Tibial artery (tissue), 4 donors: ENCODE measurements at regions not wholly inside any gene's neighbourhood (a gene's known extent, or its start where the extent isn't known, plus 50 kb on each side); places are given as distances from the start of the nearest gene placed in this dataset.
"Not testable (repeated sequence)": the region's sequence is repeated elsewhere in the genome, so short reads cannot be mapped to it uniquely, and the experiment has no call there.

ENCODE experiments used
- DNase-seq, 2 donors: peaks; one replicate each; pipeline ENCODE4 v3.0.0-alpha.2; 2019
- H3K27ac ChIP-seq, 2 donors: fragments of 200-600 bp; sonication (generic) in 1 of 2; 1 replicate in 1 of 2; 2 replicates in 1 of 2; pipeline ENCODE4 v1.5.1; 2018 to 2019; ENCODE audit warnings: mild to moderate bottlenecking in 1 of 2
- H3K27me3 ChIP-seq, 2 donors: fragments of 200-600 bp; sonication (generic) in 1 of 2; one replicate each; pipeline versions ENCODE4 v1.5.1 to v1.6.0; 2016 to 2019
- H3K36me3 ChIP-seq, 3 donors: fragments of 200-600 bp; sonication (generic) in 2 of 3; one replicate each; pipeline ENCODE4 v1.5.1; 2016 to 2019; ENCODE audit warnings: mild to moderate bottlenecking in 2 of 3
- H3K4me1 ChIP-seq, 4 donors: fragments of 200-600 bp; sonication (generic) in 2 of 4; 1 replicate in 3 of 4; 2 replicates in 1 of 4; pipeline ENCODE4 v1.5.1; 2016 to 2019
- H3K4me3 ChIP-seq, 2 donors: fragments of 200-600 bp; sonication (generic) in 1 of 2; 1 replicate in 1 of 2; 2 replicates in 1 of 2; pipeline ENCODE4 v1.5.1; 2018 to 2019; ENCODE audit warnings: mild to moderate bottlenecking in 2 of 2
- H3K9me3 ChIP-seq, 3 donors: fragments of 200-600 bp; sonication (generic) in 1 of 3; one replicate each; pipeline ENCODE4 v1.5.1; 2016 to 2019
- CTCF ChIP-seq, 2 experiments: fragments of 200-600 bp in 1 of 2; fragments of 450-650 bp in 1 of 2; IDR thresholded peaks; one replicate each; pipeline ENCODE4 v1.5.1; 2017 to 2019; ENCODE audit warnings: antibody characterized with exemption in 2 of 2, mild to moderate bottlenecking in 1 of 2, moderate library complexity in 1 of 2
- intact Hi-C: fragments of 100-400 bp; cut with DNase I; formaldehyde crosslinking; loops from one replicate; pipeline ENCODE4 v1.15.0; 2023; ENCODE audit warnings: low total_unique reads

- no peak overlapping the region for H3K4me3 ChIP-seq
- no peak overlapping the region for H3K27ac ChIP-seq
- H3K4me1 ChIP-seq = no peaks in the 10 kb centered on the region
- H3K36me3 ChIP-seq = no peaks in the 10 kb centered on the region
- no peak for TF ChIP-seq CTCF (IDR thresholded peaks at IDR 0.05)
- H3K27me3 ChIP-seq = no peaks in the 10 kb centered on the region
- intact Hi-C loops = no loop called here
- DNase-seq = no peak
- H3K9me3 ChIP-seq = no peaks in the 10 kb centered on the region
Measured at GRCh38 chr14:44741431-44741830, 220.3 kb downstream of the KLHL28 start.

GRCh38 chr14:44736326-44736725 is 225.4 kb downstream of the KLHL28 start:
- intact Hi-C loops = no loop called here
- no peaks in the 10 kb centered on the region for H3K36me3 ChIP-seq
- no peaks in the 10 kb centered on the region for H3K27me3 ChIP-seq
- no peaks in the 10 kb centered on the region for H3K4me1 ChIP-seq
- H3K9me3 ChIP-seq = no peaks in the 10 kb centered on the region
- no peak for DNase-seq
- TF ChIP-seq CTCF (IDR thresholded peaks at IDR 0.05) = no peak
- no peak overlapping the region for H3K4me3 ChIP-seq
- no peak overlapping the region for H3K27ac ChIP-seq

GRCh38 chr14:44732144-44732543 is 225.1 kb upstream of the FSCB start:
- H3K4me3 ChIP-seq = no peak overlapping the region
- no peak for TF ChIP-seq CTCF (IDR thresholded peaks at IDR 0.05)
- H3K9me3 ChIP-seq = no peaks in the 10 kb centered on the region
- H3K4me1 ChIP-seq = no peaks in the 10 kb centered on the region
- no peak for DNase-seq
- intact Hi-C loops = no loop called here
- no peaks in the 10 kb centered on the region for H3K36me3 ChIP-seq
- no peaks in the 10 kb centered on the region for H3K27me3 ChIP-seq
- no peak overlapping the region for H3K27ac ChIP-seq

- intact Hi-C loops = no loop called here
- no peak overlapping the region for H3K27ac ChIP-seq
- DNase-seq = no peak
Measured at GRCh38 chr14:44730860-44731259, 223.8 kb upstream of the FSCB start.

GRCh38 chr14:44721395-44721794 is 214.3 kb upstream of the FSCB start:
- H3K4me1 ChIP-seq, H3K27ac ChIP-seq, H3K36me3 ChIP-seq, DNase-seq, H3K27me3 ChIP-seq, H3K4me3 ChIP-seq, intact Hi-C loops: not testable (repeated sequence)
- peaks cover 0 to 10% (median 8%) of the 10 kb centered on the region in 3 donors for H3K9me3 ChIP-seq

More at GRCh38 chr14:44730860-44731259, 223.8 kb upstream of the FSCB start:
- TF ChIP-seq CTCF (IDR thresholded peaks at IDR 0.05) = no peak
- Histone ChIP-seq H3K27me3 (no peaks in the 10 kb centered on the region), H3K4me1 (no peaks in the 10 kb centered on the region), H3K4me3 (no peak overlapping the region), H3K9me3 (no peaks in the 10 kb centered on the region), H3K36me3 (no peaks in the 10 kb centered on the region)

GRCh38 chr14:44720707-44721106 is 213.6 kb upstream of the FSCB start:
- no peak for DNase-seq
- H3K27me3 ChIP-seq = no peaks in the 10 kb centered on the region
- peaks cover 0 to 10% (median 8%) of the 10 kb centered on the region in 3 donors for H3K9me3 ChIP-seq
- no peaks in the 10 kb centered on the region for H3K4me1 ChIP-seq
- no peaks in the 10 kb centered on the region for H3K36me3 ChIP-seq
- no peak overlapping the region for H3K4me3 ChIP-seq
- H3K27ac ChIP-seq = no peak overlapping the region
- TF ChIP-seq CTCF (IDR thresholded peaks at IDR 0.05) = no peak
- intact Hi-C loops = no loop called here
